Thyroid gland (tissue), 4 donors: ENCODE measurements at regions not wholly inside any gene's neighbourhood (a gene's known extent, or its start where the extent isn't known, plus 50 kb on each side); places are given as distances from the start of the nearest gene placed in this dataset.
"Not testable (repeated sequence)": the region's sequence is repeated elsewhere in the genome, so short reads cannot be mapped to it uniquely, and the experiment has no call there.

Experiments
- CTCF ChIP-seq, 6 experiments: fragments of 200-600 bp in 3 of 6; fragments of 450-650 bp in 3 of 6; sonication (generic) in 3 of 6; IDR thresholded peaks; one replicate each; pipeline ENCODE4 v1.5.1; 2016 to 2019; ENCODE audit warnings: antibody characterized with exemption in 6 of 6, mild to moderate bottlenecking in 2 of 6, inconsistent platforms in 1 of 6, moderate library complexity in 1 of 6
- POLR2A ChIP-seq, 2 donors: fragments of 450-650 bp; IDR thresholded peaks; one replicate each; pipeline ENCODE4 v1.6.1; 2017; ENCODE audit warnings: antibody characterized with exemption in 2 of 2, mild to moderate bottlenecking in 2 of 2, moderate library complexity in 1 of 2

- not testable (repeated sequence) for TF ChIP-seq POLR2A, CTCF (IDR thresholded peaks at IDR 0.05)
These were observed 135.1 kb downstream of the CRLF3 start for GRCh38 chr17:30689266-30690000.
